NCI-H187 (cell line): ENCODE measurements at regions not wholly inside any gene's neighbourhood (a gene's known extent, or its start where the extent isn't known, plus 50 kb on each side); places are given as distances from the start of the nearest gene placed in this dataset.
A peak's percentile ranks its signal among the peaks of the same experiment; 100 is the strongest.

Experiments used
- DNase-seq, 2 experiments: peaks; one replicate each; lab custom pipeline; 2025; lab: John Stamatoyannopoulos, UW

DNA sequence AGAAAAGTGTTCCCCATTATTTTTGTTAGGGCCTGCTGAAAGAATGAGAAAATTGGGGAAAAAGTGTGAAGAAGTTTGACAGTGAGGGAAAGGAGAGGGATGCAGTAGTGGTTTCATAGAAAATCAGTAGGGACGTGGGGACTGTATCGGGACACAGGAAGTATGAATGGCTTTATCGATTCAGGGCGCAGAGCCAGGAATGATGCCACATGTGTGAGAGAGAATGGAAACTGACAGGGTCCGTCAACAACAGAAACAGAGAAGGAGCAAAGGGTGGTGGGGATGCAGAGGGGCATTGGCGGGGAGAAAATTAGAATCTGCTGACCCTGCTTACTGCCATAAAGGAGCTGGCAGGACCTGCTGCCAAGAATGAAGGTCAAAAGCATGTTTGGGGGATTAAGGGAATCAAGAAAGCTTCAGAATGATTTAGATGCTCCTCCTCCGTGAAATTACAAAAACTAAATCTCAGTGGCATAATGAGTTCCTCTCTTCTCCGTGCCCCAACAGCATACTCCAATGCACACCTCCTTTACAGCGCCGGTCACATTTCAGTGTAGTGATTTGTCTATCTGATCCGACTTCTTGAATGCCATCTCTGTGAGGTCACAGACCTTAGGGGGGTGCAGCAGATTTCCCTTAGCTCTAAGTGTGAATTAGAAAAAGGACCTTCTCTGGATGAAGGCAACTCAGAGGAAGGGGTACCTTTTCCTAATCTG, 92.6 kb downstream of the EMP1 start:
- DNase-seq: no peak

- no peak for DNase-seq
Observed at GRCh38 chr12:13288501-13288900, 92.0 kb downstream of the EMP1 start.

GRCh38 chr12:13283867-13284266, 87.3 kb downstream of the EMP1 start:
- no peak for DNase-seq

DNA sequence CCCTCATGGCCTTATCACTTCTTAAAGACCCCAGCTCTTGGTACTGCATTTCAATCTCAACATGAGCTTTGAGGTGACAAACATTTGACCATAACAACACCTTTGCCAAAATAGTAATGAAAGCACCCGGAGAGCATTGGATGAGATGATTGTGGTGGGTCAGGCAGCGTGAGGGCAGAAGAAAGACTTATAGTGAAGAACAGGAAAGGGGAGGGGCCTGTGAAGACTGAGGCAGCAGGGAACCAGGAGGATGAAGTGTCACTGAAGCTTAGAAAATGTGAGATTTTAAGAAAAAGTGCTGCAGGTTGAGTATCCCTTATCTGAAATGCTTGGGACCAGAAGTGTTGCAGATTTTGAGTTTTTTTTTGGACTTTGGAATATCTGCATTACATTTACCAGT, 86.3 kb downstream of the EMP1 start:
- no peak for DNase-seq

- DNase-seq: peak; percentile 30 to 64
Observed at GRCh38 chr12:13278249-13278787, 81.8 kb downstream of the EMP1 start.

DNA sequence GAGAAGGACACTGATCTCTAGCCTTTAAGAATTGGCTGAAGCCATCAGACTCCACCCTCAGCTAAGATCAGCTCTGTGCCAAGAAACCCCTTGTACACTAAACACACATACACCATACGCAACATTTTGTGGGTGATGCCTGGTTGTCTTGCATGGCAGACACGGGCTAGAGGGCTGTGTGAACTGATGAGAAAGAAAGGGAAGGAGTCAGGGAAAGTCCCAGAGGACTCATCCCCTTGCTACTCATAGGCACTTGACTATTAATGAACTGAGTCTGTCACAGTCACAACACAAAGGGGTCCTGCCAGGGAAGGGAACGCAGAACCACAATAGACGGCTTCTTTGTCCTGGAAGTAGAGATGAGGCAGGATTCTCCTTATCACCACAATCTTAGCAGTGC, 80.8 kb downstream of the EMP1 start:
- DNase-seq: peak in 1 of 2 experiments; percentile 49

DNA sequence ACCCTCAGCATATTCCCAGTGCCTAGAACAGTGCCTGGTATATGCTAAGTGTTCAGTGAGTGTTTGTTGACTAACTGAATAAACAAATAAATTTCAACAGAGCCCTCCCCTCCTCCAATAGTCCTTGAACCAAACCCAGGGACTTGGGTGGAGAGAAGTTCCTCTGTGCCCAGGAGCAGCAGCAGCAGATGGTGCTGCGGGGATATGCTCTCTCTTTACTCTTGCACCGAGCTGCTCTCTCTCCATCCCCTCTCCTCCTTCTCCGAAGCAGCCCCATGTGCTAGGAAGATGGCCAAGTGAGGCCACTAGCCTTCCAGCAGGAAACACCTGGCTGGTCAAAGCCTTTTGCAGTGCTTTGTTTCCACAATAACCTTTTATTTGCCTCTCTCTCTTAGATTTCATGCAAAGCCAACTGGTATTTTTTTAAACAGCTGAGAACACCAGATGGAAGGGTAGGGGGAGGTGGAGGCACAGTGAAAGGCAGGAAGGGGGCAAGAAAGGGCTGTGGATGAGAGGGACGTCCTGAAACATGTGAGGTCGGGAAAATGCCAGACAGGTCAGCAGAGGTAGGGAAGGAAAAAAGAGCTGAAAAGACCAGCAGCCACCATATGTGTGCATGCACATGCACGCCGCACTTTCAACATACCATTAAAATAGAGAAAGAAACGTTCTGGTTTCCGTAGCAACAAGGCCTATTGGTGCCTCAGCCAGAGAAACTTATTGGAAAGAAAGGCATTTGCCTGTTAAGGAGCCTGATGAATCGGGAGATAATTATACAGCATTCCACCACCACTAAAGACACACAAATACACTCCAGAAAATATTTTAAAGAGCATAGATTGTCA, 78.9 kb downstream of the EMP1 start:
- no peak for DNase-seq

DNA sequence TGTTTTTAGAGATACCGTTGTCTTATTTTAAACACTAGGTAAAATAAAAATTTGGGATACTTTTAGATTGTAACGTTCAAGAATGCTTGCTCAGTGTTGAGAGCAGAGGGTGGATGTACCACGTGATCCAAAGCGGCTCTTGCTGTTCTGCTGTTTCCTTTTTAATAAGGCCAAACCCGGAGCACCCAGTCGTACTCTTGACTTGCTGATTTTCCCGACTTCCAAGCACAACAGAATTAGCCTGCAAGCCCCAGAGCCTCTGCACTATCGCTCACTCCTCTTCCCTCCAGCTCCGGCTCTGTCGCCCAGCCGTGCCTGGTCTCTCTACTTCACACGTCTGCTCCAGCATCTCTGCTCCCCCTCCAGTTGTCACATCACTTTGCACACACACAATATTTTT, 77.3 kb downstream of the EMP1 start:
- no peak for DNase-seq

DNA sequence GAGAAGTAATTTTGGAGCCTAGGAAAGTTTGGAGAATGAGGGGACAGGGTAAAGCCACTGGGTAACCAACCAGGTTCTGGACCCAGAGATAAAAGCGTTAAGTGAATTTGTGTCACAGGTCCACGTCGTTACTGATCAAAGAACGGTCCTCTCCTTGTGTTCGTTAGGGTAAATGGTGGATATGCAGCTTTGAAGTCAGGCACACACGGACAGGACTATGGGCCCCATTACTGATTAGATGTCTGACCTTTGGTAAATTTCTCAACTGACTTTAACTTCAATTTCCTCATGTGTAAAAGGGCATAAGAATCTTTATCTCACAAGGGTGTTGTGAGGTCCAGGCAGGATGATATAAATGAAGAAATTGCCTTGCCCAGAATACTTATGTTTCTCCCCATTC, 76.6 kb downstream of the EMP1 start:
- no peak for DNase-seq

DNA sequence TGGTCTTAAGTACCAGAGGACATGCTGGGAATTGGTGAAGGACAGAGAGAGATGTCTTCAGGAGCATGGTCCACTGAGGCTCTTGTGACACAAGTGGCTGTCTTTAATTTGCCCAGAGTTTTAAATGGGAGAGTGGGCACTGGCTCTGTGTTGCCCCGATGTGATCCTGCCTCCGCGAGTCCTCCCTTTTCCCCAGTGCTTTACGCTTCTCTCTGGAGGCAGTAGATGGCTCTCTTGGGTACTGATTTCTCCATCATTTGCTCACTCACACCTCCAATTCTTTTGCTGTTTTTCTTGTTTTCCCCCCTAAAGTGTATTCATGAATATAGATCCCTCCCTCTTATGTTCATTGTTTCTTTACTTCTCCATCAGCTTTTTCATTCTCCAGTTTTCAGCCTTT, 74.3 kb downstream of the EMP1 start:
- DNase-seq: no peak
